LNCaP clone FGC (cell line): ENCODE measurements at regions not wholly inside any gene's neighbourhood (a gene's known extent, or its start where the extent isn't known, plus 50 kb on each side); places are given as distances from the start of the nearest gene placed in this dataset.
"Not testable (repeated sequence)": the region's sequence is repeated elsewhere in the genome, so short reads cannot be mapped to it uniquely, and the experiment has no call there.

ENCODE experiments used
- DNase-seq: peaks from one replicate; pipeline ENCODE4 v3.0.0-alpha.2; 2011; ENCODE audit warnings: low read depth
- H3K4me3 ChIP-seq: 2 replicates; pipeline ENCODE4 v1.5.1; 2011; ENCODE audit warnings: mild to moderate bottlenecking, low read depth, low read length, control low read depth
- TF ChIP-seq, protein P1 (sequence below): IDR thresholded peaks from 2 replicates; pipeline ENCODE4 v1.5.1; 2012; ENCODE audit warnings: mild to moderate bottlenecking; ENCODE audit not compliant: control insufficient read depth, insufficient read depth; ENCODE audit errors: extremely low read depth

DNA sequence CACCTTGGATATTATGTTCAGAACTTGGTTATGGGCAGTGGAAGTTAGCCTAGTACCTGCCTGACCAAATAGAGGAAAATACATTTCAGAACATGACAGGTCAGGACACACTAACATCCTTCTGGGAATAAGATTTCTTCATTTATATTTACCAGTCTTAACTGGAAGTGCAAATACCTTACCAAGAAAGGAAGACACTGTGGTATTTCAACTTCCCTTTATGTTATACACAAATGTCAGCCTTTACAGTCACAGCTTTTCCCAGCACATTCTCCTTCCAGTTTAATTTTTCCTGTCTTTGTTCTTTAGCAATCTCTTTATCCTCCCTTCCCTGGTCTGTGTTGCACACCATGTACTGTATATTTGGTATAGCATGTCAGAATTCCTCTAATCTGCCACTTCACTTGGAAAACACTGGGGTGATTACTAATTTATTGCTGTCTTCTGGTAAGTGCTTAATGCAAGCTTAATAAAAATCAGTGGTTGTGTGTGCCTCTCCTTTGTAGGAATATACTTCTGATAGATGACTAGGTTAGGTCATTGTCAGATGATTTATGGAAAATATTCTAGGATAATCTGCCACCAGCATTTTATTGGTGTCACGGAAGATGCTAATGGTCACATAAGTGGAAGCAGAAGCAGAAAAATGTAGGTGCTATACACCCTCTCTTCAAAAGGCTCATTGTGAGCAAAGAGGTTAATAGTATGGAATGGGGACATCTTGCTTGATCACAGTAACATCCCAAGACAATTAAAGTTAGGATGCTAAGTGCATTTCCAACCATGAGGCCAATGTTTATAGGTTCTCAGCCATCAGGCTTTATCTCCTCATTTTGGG, 124.3 kb upstream of the STARD13 start:
- H3K4me3 ChIP-seq, result no peak overlapping the region
- TF ChIP-seq, protein P1, sequence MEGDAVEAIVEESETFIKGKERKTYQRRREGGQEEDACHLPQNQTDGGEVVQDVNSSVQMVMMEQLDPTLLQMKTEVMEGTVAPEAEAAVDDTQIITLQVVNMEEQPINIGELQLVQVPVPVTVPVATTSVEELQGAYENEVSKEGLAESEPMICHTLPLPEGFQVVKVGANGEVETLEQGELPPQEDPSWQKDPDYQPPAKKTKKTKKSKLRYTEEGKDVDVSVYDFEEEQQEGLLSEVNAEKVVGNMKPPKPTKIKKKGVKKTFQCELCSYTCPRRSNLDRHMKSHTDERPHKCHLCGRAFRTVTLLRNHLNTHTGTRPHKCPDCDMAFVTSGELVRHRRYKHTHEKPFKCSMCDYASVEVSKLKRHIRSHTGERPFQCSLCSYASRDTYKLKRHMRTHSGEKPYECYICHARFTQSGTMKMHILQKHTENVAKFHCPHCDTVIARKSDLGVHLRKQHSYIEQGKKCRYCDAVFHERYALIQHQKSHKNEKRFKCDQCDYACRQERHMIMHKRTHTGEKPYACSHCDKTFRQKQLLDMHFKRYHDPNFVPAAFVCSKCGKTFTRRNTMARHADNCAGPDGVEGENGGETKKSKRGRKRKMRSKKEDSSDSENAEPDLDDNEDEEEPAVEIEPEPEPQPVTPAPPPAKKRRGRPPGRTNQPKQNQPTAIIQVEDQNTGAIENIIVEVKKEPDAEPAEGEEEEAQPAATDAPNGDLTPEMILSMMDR, result no peak
- no peak for DNase-seq

DNA sequence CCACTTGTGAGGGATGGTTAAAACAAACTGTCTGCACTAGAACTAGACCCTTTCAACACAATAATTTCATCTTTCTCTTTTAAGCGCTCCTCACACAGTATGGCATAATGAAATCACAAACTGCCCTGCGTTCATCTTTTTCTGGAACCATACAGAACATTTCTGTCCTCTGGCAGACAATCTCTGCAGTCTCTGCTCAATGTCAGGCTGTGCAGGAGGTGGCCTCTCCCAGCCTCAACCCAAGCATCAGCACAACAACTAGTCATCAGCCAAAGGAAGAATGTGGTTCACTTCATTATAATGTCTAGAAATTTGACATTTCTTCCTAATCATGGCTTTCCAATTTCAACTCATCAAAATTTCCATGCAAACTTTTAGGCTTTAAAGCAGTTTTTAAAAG, 125.1 kb upstream of the STARD13 start:
- no peak overlapping the region for H3K4me3 ChIP-seq
- TF ChIP-seq, protein P1, result no peak
- no peak for DNase-seq

DNA sequence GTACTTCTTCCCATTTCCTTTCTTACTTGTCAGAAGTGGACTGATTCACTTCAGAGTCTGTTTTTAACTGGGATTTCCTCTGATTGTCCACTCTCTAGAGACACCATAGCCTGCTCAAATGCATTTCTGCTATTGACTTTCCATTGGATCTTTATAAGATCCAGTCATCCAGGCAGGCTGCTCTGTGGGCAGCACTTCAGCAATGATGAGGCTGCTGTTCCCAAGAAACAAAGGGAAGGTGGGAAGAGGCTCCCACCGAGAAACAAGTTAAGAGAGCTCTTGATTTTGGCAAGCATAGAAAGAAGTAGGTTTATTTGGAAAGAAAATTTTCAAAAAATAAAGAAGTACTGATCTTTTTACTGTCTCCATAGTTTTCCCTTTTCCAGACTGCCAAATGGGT, 125.8 kb upstream of the STARD13 start:
- DNase-seq, result no peak
- TF ChIP-seq, protein P1, result no peak
- H3K4me3 ChIP-seq, result no peak overlapping the region

DNA sequence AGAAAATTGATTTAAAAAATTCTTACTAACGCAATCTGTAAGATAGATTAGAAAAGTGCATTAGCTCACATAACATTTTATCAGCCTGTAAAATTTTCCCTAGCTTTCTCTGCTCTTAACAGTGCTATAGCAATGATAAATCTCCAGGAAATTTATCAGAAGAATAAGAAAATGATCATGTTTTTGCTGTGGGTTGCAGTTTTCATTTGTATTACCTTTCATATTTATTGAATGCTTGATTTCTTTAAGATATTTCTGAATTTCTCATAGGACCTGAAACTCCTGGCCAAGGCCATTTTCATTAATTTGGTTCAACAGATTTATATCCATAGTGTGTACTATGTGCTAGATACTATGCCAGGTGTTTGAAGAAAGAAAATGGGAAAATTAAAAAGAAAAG, 130.3 kb upstream of the STARD13 start:
- H3K4me3 ChIP-seq, result no peak overlapping the region
- TF ChIP-seq, protein P1, result no peak
- DNase-seq, result no peak

DNA sequence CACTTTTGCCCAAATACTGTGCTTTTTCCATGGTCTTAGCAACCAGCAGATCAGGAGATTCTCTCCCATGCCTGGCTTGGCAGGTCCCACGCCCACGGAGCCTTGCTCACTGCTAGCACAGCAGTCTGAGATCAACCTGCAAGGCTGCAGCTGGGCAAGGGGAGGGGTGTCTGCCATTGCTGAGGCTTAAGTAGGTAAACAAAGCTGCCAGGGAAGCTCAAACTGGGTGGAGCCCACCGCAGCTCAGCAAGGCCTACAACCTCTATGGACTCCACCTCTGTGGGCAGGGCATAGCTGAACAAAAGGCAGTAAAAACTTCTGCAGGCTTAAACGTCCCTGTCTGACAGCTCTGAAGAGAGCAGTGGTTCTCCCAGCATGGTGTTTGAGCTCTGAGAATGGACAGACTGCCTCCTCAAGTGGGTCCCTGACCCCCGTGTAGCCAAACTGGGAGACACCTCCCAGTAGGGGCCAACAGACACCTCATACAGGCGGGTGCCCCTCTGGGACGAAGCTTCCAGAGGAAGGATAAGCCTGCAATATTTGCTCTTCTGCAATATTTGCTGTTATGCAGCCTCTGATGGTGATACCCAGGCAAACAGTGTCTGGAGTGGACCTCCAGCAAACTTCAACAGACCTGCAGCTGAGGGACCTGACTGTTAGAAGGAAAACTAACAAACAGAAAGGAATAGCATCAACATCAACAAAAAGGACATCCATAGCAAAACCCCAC, 132.8 kb upstream of the STARD13 start:
- not testable (repeated sequence) for H3K4me3 ChIP-seq, DNase-seq

DNA sequence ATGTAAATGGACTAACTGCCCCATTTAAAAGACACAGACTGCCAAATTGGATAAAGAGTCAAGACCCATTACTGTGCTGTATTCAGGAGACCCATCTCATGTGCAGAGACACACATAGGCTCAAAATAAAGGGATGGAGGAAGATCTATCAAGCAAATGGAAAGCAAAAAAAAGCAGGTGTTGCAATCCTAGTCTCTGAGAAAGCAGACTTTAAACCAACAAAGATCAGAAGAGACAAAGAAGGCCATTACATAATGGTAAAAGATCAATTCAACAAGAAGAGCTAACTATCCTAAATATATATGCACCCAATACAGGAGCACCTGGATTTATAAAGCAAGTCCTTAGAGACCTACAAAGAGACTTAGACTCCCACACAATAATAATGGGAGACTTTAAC, 134.6 kb upstream of the STARD13 start:
- H3K4me3 ChIP-seq, DNase-seq: not testable (repeated sequence)

DNA sequence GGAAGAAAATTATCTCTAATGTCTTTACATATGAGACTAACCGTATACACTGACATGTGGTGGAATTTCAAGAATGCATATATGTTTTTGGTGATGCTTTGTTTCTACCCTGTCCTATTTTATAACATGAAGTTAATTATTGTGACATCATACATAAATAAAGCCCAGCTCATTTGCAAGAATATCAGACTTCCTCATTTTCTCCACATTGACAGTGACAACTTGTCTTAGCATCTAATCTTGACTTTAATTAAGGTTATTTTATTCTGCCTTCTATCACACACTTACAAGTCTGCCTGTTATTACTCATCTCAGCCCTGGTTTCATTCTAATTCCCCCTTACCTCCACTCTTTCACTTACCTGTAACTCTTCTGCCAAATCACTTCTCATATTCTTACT, 140.6 kb upstream of the STARD13 start:
- TF ChIP-seq, protein P1, result no peak
- no peak overlapping the region for H3K4me3 ChIP-seq
- DNase-seq, result no peak

DNA sequence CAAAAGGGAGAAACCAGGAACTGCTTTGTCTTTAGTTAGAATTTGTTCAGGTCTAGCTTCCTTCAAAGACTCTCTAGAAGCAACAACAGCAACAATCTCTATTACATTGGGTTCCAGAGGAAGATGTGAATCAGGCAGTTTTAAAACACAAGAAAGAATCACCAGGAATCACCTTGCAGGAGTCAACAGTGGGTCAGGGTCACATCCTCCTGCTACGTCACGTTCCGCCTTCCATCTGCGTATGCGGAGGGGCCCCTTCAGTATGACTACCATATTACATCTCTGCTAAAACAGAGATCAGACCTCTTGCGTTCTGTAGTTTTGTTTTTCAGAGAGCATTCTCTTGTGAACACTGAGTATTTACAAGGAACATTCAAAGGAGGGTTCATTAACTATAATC, 147.8 kb upstream of the STARD13 start:
- TF ChIP-seq, protein P1, result no peak
- no peak for DNase-seq
- H3K4me3 ChIP-seq, result no peak overlapping the region
